HepG2 (cell line): ENCODE measurements at regions not wholly inside any gene's neighbourhood (a gene's known extent, or its start where the extent isn't known, plus 50 kb on each side); places are given as distances from the start of the nearest gene placed in this dataset.

Experiments used
- ATF3 ChIP-seq: sonication (generic); formaldehyde crosslinking; IDR thresholded peaks from 2 replicates; pipeline ENCODE4 v1.4.0; 2020; ENCODE audit warnings: missing genetic modification reagents
- CTCF ChIP-seq: sonication (generic); formaldehyde crosslinking; IDR thresholded peaks from 2 replicates; pipeline ENCODE4 v1.5.0; 2020; ENCODE audit warnings: mild to moderate bottlenecking, missing genetic modification reagents, moderate library complexity
- FOXO1 ChIP-seq: sonication (generic); formaldehyde crosslinking; IDR thresholded peaks from 2 replicates; pipeline ENCODE4 v1.4.0; 2020; ENCODE audit warnings: missing genetic modification reagents
- IRF9 ChIP-seq: sonication (generic); formaldehyde crosslinking; IDR thresholded peaks from 2 replicates; pipeline ENCODE4 v1.8.0; 2022; ENCODE audit warnings: missing genetic modification reagents, mild to moderate bottlenecking, borderline replicate concordance
- MLX ChIP-seq: IDR thresholded peaks from 2 replicates; pipeline ENCODE4 v1.6.1; 2016
- MTF1 ChIP-seq: sonication (generic); formaldehyde crosslinking; IDR thresholded peaks from 2 replicates; pipeline ENCODE4 v1.5.0; 2020; ENCODE audit warnings: missing genetic modification reagents
- POLR2A ChIP-seq, 2 experiments: IDR thresholded peaks; 2 replicates each; pipeline ENCODE4 v1.6.1; 2011; ENCODE audit warnings: low read depth in 2 of 2, low read length in 2 of 2, mild to moderate bottlenecking in 1 of 2, moderate library complexity in 1 of 2; ENCODE audit not compliant: insufficient read depth in 1 of 2
- POLR2AphosphoS5 ChIP-seq: IDR thresholded peaks from 2 replicates; pipeline ENCODE4 v1.6.1; 2012; ENCODE audit warnings: low read depth, low read length
- SNAPC5 ChIP-seq: sonication (generic); formaldehyde crosslinking; IDR thresholded peaks from 2 replicates; pipeline ENCODE4 v1.8.1; 2023; ENCODE audit warnings: mild to moderate bottlenecking, missing genetic modification reagents, borderline replicate concordance
- TCF7 ChIP-seq: sonication (generic); IDR thresholded peaks from 2 replicates; pipeline ENCODE4 v1.6.1; 2016; ENCODE audit warnings: antibody characterized with exemption, low read depth
- ZBTB43 ChIP-seq: sonication (generic); formaldehyde crosslinking; conservative IDR thresholded peaks from 2 replicates; pipeline ENCODE4 v1.4.0; 2020; ENCODE audit warnings: missing genetic modification reagents
- ZNF709 ChIP-seq: sonication (generic); formaldehyde crosslinking; IDR thresholded peaks from 2 replicates; pipeline ENCODE4 v1.5.0; 2020; ENCODE audit warnings: mild to moderate bottlenecking, missing genetic modification reagents
- ZNF770 ChIP-seq: sonication (generic); formaldehyde crosslinking; IDR thresholded peaks from 2 replicates; pipeline ENCODE4 v1.5.0; 2020; ENCODE audit warnings: mild to moderate bottlenecking, missing genetic modification reagents

- TF ChIP-seq IRF9 (CRISPR knock-in tag) (no peak), SNAPC5 (no peak), ZNF709 (no peak), CTCF (CRISPR knock-in tag) (no peak), ZNF770 (CRISPR knock-in tag) (no peak), MLX (CRISPR knock-in tag) (no peak), MTF1 (CRISPR knock-in tag) (no peak), TCF7 (no peak), POLR2A (IDR thresholded peaks at IDR 0.05; ENCODE audit: insufficient read depth in 1 of 2, low read depth in 2 of 2, low read length in 2 of 2) (no peak), ATF3 (CRISPR knock-in tag) (no peak), FOXO1 (CRISPR knock-in tag) (no peak), ZBTB43 (no peak), POLR2AphosphoS5 (no peak)
Measured at GRCh38 chr7:25927626-25927978, 224.4 kb upstream of the NFE2L3 start.
